COR-L47 (cell line): ENCODE measurements at regions not wholly inside any gene's neighbourhood (a gene's known extent, or its start where the extent isn't known, plus 50 kb on each side); places are given as distances from the start of the nearest gene placed in this dataset.
"Not testable (repeated sequence)": the region's sequence is repeated elsewhere in the genome, so short reads cannot be mapped to it uniquely, and the experiment has no call there.

ENCODE experiments used
- DNase-seq: peaks from one replicate; lab custom pipeline; 2025; lab: John Stamatoyannopoulos, UW

GRCh38 chr15:38745126-38745525 is 180.5 kb upstream of the RASGRP1 start:
- no peak for DNase-seq

- DNase-seq = no peak
These were observed 181.0 kb upstream of the RASGRP1 start for GRCh38 chr15:38745626-38746025.

DNA sequence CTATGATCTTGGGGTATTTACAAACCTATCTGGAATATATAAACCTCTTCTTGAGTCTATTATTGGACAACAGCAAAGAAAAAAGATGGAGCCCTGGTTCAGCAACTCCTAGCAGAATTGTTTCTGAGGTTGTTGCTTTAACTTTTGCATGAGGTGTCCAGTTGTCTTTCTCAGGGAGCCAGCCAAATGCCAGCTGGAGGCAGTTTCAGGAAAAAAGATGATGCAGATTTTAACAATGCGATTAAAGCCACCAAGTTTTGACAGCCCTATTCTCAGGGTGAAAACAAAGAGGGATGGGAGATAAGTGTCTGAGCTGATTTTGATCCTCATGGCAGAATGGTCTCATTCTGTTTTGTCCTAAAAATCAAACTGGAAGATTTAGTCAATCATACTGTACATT is 181.6 kb upstream of the RASGRP1 start:
- DNase-seq = no peak

DNA sequence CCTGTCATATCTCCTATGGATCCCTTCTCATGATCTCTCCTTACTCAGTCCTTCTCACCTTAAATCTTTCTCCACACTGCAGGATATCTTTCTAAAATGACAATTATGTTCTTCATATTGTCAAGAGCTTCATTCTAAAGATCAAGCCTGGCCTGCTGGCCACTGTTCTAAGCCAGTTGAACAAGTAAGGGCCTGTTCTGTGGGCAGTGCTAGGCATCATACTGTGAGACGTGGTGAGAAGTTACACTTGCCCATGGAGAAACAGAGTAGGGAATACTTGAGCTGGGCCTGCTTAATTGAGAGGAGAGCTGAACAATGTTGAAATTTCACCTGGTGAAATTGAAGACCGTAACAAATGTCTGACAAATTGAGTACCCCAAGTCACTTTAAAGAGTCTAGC is 184.1 kb upstream of the RASGRP1 start:
- DNase-seq = no peak

- DNase-seq = no peak
These were observed 186.2 kb upstream of the RASGRP1 start for GRCh38 chr15:38750786-38751185.

DNA sequence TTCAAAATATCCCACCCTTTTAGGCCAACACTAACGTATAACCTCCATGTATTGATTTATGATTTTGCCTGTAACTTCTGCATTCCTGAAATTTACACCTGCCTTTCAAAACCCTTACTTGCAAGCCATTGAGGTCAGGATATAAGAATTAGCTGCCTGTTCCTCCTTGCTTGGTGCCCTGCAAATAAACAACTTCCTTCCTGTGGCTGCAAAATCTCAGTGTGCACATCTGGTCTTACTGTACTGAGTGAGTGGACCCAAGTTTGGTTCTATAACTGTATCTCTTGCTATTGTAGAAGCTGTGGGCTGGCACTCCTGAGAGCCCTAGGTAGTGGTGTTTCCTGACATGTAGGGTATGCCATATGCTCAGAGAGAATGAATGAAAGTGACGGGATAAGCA is 191.1 kb upstream of the RASGRP1 start:
- no peak for DNase-seq

DNA sequence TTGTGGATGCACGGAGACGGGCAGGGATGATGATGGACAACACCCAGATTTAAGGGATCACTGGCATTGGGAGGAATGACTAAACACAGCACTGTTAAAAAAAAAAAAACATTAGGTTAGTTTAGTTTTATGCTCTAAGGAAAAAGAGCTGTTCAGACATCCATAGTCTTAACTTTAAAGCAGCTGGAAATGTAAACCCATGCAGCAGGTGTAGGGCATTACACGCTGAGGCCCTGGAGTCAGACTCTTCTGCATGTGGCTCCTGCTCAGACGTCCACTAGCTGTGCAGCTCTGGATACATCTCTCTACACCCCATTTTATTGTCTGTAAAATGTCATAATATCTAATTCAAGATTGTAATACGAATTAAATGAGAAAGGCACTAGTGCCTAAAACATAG is 191.8 kb upstream of the RASGRP1 start:
- no peak for DNase-seq

GRCh38 chr15:38758043-38758442 is 193.4 kb upstream of the RASGRP1 start:
- DNase-seq = no peak

DNA sequence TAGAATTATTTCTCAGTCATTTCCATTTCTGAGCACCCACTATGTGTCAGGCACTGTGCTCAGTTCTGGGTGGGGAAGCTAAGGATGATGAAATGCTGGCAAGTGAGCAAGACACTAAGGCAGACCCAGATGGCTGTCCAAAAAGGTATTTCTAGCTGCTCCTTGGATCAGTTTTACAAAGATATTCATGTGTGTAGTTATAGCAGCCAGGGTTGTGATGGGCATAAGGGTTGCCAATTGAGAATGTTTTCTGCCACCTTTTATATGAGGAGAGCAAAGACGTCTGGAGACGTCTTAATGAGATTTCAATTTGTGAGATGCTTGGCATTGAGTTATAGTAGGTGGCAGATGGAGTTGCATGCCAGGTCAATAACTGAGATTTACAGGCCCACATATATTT is 197.1 kb upstream of the RASGRP1 start:
- no peak for DNase-seq

DNA sequence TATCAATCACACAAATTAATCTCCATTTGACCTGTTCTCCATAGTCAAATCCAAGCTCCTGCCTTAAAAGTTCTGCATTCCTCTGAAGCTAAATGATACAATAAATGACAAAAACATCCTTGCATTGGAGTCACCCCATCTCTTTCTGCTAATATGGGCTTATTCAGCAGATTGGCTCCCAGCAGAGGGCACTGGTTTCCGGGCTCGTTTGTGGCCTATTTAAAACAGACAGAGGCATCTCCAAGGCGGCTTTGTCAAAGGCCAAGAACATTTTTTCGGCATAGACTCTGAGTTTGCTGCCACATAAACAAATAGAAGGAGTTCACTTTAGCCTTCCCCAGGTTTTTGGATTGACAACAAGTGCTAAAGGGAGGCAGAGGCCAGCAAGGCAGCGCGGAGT is 204.4 kb upstream of the RASGRP1 start:
- no peak for DNase-seq

DNA sequence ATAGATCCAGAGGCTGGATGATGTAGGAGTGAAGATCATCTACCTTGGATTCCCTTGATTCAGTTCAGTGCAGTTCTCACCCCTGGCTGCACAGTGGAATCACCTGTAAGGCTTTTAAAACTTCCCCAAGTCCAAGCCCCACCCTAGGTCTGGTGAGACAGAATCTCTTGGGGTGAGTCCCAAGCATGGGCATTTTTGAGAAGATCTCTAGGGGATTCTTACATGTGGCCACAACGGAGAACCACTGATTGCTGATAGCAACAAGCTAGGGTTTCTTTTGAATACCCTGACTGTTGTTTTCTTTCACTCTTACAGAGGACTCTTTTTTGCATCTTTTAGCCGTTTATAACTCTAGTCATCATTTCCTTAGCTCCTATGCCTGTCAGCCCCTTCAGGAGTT is 204.9 kb upstream of the RASGRP1 start:
- no peak for DNase-seq

GRCh38 chr15:38774076-38774475 is 209.5 kb upstream of the RASGRP1 start:
- not testable (repeated sequence) for DNase-seq

DNA sequence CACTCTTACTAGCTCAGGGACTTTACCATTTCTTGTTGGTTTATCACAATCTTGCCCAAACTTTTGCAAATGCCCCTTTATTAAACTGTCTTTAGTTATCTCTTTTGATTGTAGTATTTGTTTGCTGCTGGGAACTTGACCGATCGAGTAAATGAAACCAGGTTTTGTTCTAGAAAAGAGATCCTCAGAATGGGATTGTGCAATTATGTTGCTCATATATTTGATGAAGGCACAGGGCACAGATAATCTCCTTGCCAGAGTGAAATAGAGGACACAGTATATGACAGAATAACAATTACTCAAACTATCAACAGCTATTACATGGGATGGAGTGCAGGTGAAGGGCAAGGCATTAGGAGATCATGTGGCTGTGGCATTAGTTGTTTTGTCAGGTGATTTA is 216.6 kb upstream of the RASGRP1 start:
- DNase-seq = no peak

DNA sequence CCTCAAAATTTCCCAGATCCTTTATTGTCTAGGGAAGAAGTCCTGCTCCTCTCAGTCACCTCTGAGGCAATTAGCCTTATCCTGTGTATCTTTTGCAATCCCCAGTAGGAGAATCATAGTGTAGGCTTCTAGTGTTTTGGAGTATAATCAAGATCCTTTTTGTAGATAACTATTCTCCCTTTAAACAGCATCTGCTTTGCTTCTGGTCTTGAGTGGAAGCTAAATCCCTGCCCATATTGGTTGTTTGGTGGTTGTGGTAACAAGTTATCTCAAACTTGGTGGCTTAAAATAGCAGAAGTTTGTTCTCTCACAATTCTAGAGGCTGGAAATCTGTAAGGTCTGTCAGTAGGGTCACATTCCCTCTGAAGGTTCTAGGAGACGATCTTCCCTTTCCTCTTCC is 217.5 kb upstream of the RASGRP1 start:
- DNase-seq = no peak

GRCh38 chr15:38788918-38789317 is 224.3 kb upstream of the RASGRP1 start:
- DNase-seq = no peak

GRCh38 chr15:38789566-38789965 is 225.0 kb upstream of the RASGRP1 start:
- DNase-seq = no peak

DNA sequence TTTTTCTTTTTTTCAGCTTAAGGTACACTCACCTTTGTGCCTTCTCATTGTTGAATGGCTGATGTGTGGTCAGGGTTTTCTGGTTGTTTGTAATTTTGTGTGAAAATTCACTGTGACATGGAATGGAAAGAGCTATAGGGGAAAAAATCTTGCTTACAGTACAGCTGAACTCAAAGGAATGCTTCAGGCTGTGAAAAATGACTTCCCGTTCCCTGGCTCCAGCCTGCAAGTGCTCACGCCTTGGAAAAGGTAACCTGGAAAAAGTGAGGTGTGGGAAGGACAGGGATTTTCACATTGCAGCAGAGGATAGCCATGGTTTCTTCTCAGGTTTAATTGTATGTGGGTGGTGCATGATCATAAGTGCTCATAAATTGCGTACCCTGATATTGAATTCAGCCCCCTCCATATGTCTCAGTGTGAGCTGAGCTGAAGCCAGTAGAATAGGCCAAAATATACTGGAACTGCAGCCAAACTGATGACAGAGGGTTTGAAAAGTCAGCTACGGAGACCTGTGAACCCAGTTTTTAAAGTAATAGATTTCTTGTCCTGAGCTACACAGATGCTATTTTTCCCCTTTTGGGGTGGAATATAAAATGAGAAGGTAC is 228.7 kb upstream of the RASGRP1 start:
- DNase-seq = no peak

- DNase-seq = no peak
These were observed 231.0 kb upstream of the RASGRP1 start for GRCh38 chr15:38795471-38796245.

- no peak for DNase-seq
These were observed 232.0 kb upstream of the RASGRP1 start for GRCh38 chr15:38796589-38796988.

DNA sequence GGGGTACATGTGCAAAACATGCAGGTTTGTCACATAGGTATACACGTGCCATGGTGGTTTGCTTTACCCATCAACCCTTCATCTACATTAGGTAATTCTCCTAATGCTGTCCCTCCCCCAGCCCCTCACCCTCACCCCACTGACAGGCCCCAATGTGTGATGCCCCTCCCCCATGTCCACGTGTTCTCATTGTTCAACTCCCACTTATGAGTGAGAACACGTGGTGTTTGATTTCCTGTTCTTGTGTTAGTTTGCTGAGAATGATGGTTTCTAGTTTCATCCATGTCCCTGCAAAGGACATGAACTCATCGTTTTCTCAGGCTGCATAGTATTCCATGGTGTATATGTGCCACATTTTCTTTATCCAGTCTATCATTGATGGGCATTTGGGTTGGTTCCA is 232.9 kb upstream of the RASGRP1 start:
- DNase-seq = not testable (repeated sequence)

DNA sequence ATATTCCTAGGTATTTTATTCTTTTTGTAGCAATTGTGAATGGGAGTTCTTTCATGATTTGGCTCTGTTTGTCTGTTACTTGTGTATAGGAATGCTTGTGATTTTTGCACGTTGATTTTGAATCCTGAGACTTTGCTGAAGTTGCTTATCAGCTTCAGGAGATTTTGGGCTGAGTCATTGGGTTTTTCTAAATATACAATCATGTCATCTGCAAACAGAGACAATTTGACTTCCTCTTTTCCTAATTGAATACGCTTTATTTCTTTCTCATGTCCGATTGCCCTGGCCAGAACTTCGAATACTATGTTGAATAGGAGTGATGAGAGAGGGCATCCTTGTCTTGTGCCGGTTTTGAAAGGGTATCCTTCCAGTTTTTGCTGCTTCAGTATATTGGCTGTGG is 234.6 kb upstream of the RASGRP1 start:
- not testable (repeated sequence) for DNase-seq

DNA sequence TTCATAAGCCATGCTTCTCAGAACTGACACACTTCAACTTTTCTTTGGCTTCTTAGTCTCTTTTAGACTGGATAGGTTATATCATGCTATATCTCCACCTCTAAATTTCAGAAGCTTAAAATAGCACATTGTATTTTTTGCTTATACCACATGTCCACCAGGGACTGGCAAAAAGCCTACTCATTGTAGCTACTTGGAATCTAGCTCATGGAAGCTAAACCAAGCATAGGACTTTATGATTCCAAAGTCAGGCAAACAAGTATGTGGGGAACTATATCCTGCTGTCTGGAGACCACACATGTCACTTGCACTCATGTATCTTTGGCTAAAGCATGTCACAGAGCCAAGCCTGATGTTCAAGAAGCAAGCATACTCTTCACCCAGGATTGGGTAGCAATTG is 245.0 kb upstream of the RASGRP1 start:
- DNase-seq = no peak

GRCh38 chr15:38810686-38811085 is 246.1 kb upstream of the RASGRP1 start:
- DNase-seq = no peak

- not testable (repeated sequence) for DNase-seq
These were observed 249.6 kb upstream of the RASGRP1 start for GRCh38 chr15:38814254-38814653.
